BLaER1 (cell line): ENCODE measurements at regions not wholly inside any gene's neighbourhood (a gene's known extent, or its start where the extent isn't known, plus 50 kb on each side); places are given as distances from the start of the nearest gene placed in this dataset.

Source experiments
- H3K27ac ChIP-seq: shearing (Covaris generic); formaldehyde crosslinking; 2 replicates; pipeline ENCODE4 v1.8.1; 2022
- H3K27me3 ChIP-seq: shearing (Covaris generic); formaldehyde crosslinking; 2 replicates; pipeline ENCODE4 v1.8.1; 2022
- H3K36me3 ChIP-seq: shearing (Covaris generic); formaldehyde crosslinking; 2 replicates; pipeline ENCODE4 v1.8.1; 2022
- H3K4me1 ChIP-seq: shearing (Covaris generic); formaldehyde crosslinking; 2 replicates; pipeline ENCODE4 v1.8.1; 2022
- H3K4me2 ChIP-seq: shearing (Covaris generic); formaldehyde crosslinking; 2 replicates; pipeline ENCODE4 v1.8.1; 2022
- H3K4me3 ChIP-seq: shearing (Covaris generic); formaldehyde crosslinking; 2 replicates; pipeline ENCODE4 v1.8.1; 2022
- H3K9ac ChIP-seq: shearing (Covaris generic); formaldehyde crosslinking; 2 replicates; pipeline ENCODE4 v1.8.1; 2022
- H3K9me3 ChIP-seq: shearing (Covaris generic); formaldehyde crosslinking; 2 replicates; pipeline ENCODE4 v1.8.1; 2022
- H4K20me1 ChIP-seq: shearing (Covaris generic); formaldehyde crosslinking; 2 replicates; pipeline ENCODE4 v1.8.1; 2022
- Cebpa-rat ChIP-seq: shearing (Covaris generic); IDR thresholded peaks from 2 replicates; pipeline ENCODE4 v1.8.1; 2022

DNA sequence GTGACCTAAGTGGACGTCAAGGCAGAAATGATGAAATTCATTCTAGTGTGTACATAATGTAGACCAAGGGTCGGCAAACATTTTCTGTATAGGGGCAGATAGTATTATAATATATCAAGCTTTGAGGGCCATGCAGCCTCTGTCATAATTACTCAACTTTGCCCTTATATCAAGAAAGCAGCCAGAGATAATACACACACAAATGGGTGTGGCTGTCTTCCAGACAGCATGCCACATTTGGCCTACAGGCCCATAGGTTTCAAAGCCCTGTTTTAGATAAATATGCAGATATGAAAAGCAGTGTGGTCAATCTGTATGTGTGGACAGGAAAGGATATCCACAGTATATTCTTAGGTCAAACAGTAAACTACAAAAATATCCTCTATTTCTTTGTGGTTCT is 320.1 kb upstream of the FMN2 start:
- H3K4me3 ChIP-seq: no peak overlapping the region
- H3K9me3 ChIP-seq: no peaks in the 10 kb centered on the region
- no peaks in the 10 kb centered on the region for H3K36me3 ChIP-seq
- no peaks in the 10 kb centered on the region for H3K27me3 ChIP-seq
- H3K4me2 ChIP-seq: no peak overlapping the region
- TF ChIP-seq Cebpa-rat: no peak
- no peaks in the 10 kb centered on the region for H4K20me1 ChIP-seq
- H3K4me1 ChIP-seq: no peaks in the 10 kb centered on the region
- no peak overlapping the region for H3K27ac ChIP-seq
- no peak overlapping the region for H3K9ac ChIP-seq

DNA sequence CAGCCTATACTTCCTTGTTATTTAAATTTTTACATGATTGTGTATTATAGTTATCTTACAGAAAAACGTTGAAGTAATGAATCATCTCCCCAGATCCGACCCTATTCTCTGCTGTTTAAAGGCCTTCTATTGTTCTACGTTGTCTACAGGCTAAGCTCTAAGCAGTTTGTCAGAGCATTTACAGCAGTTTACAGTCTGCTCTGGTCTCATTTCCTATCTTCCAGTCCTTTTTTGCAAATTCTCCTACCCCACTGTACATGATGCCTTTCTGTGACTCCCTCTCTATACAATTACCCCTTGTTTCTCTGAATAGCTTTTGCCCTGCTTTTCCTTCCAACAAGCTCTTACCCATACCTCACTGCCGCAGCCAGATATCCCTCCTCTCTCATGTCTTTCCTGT is 319.2 kb upstream of the FMN2 start:
- Histone ChIP-seq H4K20me1 (no peaks in the 10 kb centered on the region), H3K4me3 (no peak overlapping the region), H3K9ac (no peak overlapping the region), H3K4me2 (no peak overlapping the region), H3K4me1 (no peaks in the 10 kb centered on the region), H3K9me3 (no peaks in the 10 kb centered on the region), H3K27me3 (no peaks in the 10 kb centered on the region), H3K27ac (no peak overlapping the region), H3K36me3 (no peaks in the 10 kb centered on the region)
- TF ChIP-seq Cebpa-rat: no peak

DNA sequence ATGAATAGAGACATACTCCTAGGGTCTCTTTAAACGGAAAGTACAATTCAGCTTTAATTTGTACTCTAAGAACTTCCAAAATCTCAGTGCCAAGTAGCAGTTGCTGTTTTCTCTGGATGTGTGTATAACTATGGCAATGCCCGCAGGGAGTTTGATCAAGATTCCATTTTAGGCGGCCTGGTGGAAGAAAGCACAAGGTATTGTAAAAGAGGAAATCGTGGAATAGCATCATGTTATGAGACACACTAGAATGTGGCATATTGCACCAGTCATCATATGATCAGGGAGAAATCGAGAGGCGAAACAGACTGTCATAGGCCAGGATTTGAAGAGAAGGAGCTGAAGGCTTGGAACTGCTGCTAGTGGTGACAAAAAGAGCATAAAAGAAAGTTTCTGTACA is 316.2 kb upstream of the FMN2 start:
- no peak overlapping the region for H3K9ac ChIP-seq
- no peaks in the 10 kb centered on the region for H3K4me1 ChIP-seq
- no peaks in the 10 kb centered on the region for H3K36me3 ChIP-seq
- H3K27me3 ChIP-seq: no peaks in the 10 kb centered on the region
- TF ChIP-seq Cebpa-rat: no peak
- no peak overlapping the region for H3K4me2 ChIP-seq
- H3K4me3 ChIP-seq: no peak overlapping the region
- no peaks in the 10 kb centered on the region for H4K20me1 ChIP-seq
- H3K9me3 ChIP-seq: no peaks in the 10 kb centered on the region
- no peak overlapping the region for H3K27ac ChIP-seq

DNA sequence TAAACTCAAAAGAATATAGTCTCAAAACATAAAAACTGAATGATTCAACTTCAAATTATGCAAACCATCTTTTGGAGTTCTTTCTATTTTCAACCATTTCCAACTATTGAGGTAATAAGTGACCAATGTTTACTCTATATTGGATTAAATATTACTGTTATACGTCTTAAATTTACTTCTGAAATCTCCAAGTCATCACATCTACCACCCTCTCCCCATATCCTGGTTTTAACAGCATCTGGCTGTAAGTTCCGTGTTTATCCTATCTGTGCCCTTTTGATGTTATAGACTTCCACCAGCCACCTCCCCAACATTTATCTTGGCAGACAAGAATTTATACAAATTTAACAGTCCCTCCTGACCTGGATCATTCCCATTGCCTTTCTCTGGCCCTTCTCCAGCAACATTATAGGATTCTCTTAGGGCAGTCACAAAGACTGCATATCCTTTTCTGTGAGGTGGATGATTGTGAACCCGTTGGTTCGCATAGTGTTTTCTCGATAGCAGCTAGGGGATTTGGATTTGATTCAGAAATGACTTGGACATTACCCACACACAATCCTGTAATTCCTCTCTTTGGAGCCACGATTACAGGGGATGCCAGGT is 313.4 kb upstream of the FMN2 start:
- H3K27me3 ChIP-seq: no peaks in the 10 kb centered on the region
- no peaks in the 10 kb centered on the region for H3K9me3 ChIP-seq
- no peak overlapping the region for H3K4me2 ChIP-seq

DNA sequence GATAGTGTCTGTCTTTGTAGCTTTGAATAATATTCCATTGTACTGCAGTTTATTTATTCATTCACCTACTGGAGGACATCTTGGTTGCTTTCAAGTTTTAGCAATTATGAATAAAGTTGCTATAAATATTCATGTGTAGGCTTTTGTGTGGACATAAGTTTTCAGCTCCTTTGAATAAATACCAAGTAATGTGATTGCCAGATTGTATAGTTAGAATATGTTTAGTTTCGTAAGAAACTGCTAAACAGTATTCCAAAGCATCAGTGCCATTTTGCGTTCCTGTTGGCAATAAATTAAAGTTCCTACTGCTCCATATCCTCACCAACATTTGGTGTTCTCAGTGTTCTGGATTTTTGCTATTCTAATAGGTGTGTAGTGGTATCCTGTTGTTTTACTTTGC is 311.7 kb upstream of the FMN2 start:
- Histone ChIP-seq H4K20me1 (no peaks in the 10 kb centered on the region), H3K4me1 (no peaks in the 10 kb centered on the region), H3K9ac (no peak overlapping the region), H3K27ac (no peak overlapping the region), H3K4me3 (no peak overlapping the region), H3K4me2 (no peak overlapping the region), H3K27me3 (no peaks in the 10 kb centered on the region), H3K36me3 (no peaks in the 10 kb centered on the region), H3K9me3 (no peaks in the 10 kb centered on the region)
- TF ChIP-seq Cebpa-rat: no peak

More for the DNA sequence above, 313.4 kb upstream of the FMN2 start:
- Histone ChIP-seq H3K36me3 (no peaks in the 10 kb centered on the region), H3K9ac (no peak overlapping the region), H4K20me1 (no peaks in the 10 kb centered on the region), H3K4me1 (no peaks in the 10 kb centered on the region), H3K4me3 (no peak overlapping the region), H3K27ac (no peak overlapping the region)
- TF ChIP-seq Cebpa-rat: no peak

DNA sequence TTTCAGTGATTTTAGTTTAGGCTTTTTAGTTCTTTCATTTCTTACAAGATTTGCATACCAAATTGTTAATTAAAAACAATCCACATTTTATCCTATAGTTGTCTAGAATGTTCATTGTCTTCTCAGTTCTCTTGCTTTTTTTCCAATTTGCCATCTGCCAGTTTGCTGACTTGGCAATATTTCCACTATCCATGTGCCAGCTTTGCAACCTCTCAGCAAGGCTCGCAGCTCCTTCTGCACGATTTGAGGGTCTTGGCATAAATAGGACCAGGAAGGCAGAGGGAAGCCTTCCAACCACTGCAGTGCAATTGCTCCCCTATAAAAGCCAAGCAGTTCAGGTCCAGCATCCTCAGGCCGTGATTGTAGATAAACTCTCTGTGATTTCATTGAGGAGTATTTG is 306.8 kb upstream of the FMN2 start:
- Histone ChIP-seq H3K4me2 (no peak overlapping the region), H3K4me1 (no peaks in the 10 kb centered on the region), H3K27me3 (no peaks in the 10 kb centered on the region), H3K9ac (no peak overlapping the region), H3K27ac (no peak overlapping the region), H4K20me1 (no peaks in the 10 kb centered on the region), H3K9me3 (no peaks in the 10 kb centered on the region), H3K4me3 (no peak overlapping the region), H3K36me3 (no peaks in the 10 kb centered on the region)
- no peak for TF ChIP-seq Cebpa-rat

DNA sequence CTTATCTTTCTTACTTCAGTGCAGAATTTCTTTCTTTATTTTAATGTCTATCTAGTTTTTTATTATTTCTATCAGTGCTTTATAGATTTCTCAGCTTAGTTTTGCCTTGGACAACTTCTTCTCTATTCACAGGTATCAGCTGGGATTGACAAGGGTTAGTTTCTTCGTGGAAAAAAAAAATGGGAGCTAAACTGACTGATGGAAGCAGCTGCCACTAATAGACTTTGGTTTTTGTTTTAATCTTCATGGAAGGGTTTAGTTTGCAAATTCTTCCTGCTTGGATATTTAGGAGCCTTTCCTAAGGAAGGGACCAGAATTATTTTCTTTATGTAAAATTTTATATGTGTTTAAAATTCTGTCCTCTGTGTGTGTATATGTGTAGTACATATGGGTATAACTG is 306.1 kb upstream of the FMN2 start:
- no peak overlapping the region for H3K27ac ChIP-seq
- H4K20me1 ChIP-seq: no peaks in the 10 kb centered on the region
- no peak overlapping the region for H3K4me2 ChIP-seq
- H3K4me1 ChIP-seq: no peaks in the 10 kb centered on the region
- H3K27me3 ChIP-seq: no peaks in the 10 kb centered on the region
- H3K9ac ChIP-seq: no peak overlapping the region
- no peaks in the 10 kb centered on the region for H3K9me3 ChIP-seq
- no peak overlapping the region for H3K4me3 ChIP-seq
- H3K36me3 ChIP-seq: no peaks in the 10 kb centered on the region
- TF ChIP-seq Cebpa-rat: no peak

DNA sequence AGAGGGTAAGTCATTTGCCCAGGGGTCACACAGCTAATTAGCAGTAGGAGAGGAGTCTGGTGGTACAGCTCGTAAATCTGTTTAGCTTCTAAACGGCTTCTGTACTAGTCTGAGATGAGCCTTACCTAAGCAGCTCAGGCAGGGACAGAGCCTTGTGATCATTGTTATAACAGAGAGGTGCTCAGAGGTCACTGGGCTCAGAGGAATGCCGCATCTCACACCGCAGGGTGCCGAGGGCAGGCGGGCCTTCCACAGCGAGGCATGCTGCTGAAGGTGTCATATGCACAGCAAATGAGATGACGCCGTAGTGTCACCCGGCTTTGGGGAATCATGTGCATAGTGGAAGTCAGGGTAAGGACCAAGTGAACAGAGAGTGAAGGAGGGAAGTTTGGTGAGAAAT is 305.2 kb upstream of the FMN2 start:
- no peak for TF ChIP-seq Cebpa-rat
- Histone ChIP-seq H3K27ac (no peak overlapping the region), H3K36me3 (no peaks in the 10 kb centered on the region), H3K4me3 (no peak overlapping the region), H3K27me3 (no peaks in the 10 kb centered on the region), H3K4me1 (no peaks in the 10 kb centered on the region), H4K20me1 (no peaks in the 10 kb centered on the region), H3K9ac (no peak overlapping the region), H3K9me3 (no peaks in the 10 kb centered on the region), H3K4me2 (no peak overlapping the region)

DNA sequence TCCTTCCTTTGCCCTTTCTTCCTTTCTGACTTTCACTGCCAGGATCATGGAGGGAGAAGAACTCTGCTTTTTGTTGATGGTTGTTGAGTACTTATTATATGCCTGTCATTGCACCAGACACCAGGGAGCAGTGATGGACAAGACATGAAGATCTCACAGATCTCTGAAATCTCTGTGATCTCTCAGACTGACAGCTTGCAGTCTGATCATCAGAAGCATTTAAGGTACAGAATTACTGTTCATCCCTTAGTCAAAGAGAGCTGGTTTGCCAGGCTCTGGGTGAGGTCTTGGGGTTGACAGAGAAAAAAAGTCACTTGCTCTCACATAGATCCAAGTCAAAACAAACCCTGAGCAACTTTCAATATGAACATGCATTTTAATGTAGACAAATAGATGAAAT is 299.5 kb upstream of the FMN2 start:
- H4K20me1 ChIP-seq: no peaks in the 10 kb centered on the region
- H3K36me3 ChIP-seq: no peaks in the 10 kb centered on the region
- H3K9me3 ChIP-seq: no peaks in the 10 kb centered on the region
- no peak overlapping the region for H3K4me2 ChIP-seq
- H3K4me3 ChIP-seq: no peak overlapping the region
- TF ChIP-seq Cebpa-rat: no peak
- H3K9ac ChIP-seq: no peak overlapping the region
- no peaks in the 10 kb centered on the region for H3K4me1 ChIP-seq
- no peaks in the 10 kb centered on the region for H3K27me3 ChIP-seq
- H3K27ac ChIP-seq: no peak overlapping the region

DNA sequence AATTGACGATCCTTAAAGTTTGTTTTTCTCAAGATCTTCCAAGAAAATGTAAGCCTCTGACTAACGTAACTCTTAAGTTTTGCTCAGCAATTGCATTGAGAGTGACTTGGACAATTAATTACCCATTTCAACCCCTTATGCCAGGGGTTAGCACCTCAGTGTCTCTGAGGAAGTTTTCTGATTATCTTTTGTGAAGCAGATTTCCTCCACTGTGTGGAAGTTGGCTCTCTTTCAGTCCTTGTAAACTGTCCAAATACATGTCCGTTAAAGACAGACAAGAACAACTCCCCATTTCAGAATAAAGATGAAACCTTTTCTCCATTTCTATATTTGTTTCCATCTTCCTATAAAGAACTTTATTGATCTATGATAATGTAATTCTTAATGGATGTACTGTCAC is 296.4 kb upstream of the FMN2 start:
- no peaks in the 10 kb centered on the region for H3K9me3 ChIP-seq
- no peak overlapping the region for H3K27ac ChIP-seq
- no peaks in the 10 kb centered on the region for H3K27me3 ChIP-seq
- no peak overlapping the region for H3K9ac ChIP-seq
- H4K20me1 ChIP-seq: no peaks in the 10 kb centered on the region
- H3K4me2 ChIP-seq: no peak overlapping the region
- H3K4me3 ChIP-seq: no peak overlapping the region
- H3K36me3 ChIP-seq: no peaks in the 10 kb centered on the region
- no peaks in the 10 kb centered on the region for H3K4me1 ChIP-seq
- no peak for TF ChIP-seq Cebpa-rat

DNA sequence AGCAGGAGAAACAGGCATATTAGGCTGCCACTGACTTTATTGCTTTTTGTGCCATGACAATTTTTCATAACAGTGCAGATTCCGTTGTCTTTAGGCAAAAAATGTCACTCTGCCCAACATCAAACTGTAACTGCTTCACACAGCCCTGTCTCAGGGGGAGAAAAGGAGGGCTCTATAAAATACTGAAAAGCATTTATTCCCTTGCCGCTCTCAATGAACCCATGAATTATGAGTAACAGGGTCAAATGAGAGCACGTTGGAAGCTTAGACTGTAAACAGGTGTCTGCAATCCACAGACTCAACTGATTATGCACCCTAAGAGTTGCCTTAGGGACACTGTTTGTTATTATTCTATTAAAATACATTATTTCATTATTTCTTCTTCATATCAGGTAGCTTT is 292.1 kb upstream of the FMN2 start:
- TF ChIP-seq Cebpa-rat: no peak
- H3K4me1 ChIP-seq: no peaks in the 10 kb centered on the region
- no peaks in the 10 kb centered on the region for H3K36me3 ChIP-seq
- H3K4me2 ChIP-seq: no peak overlapping the region
- H3K27me3 ChIP-seq: no peaks in the 10 kb centered on the region
- no peak overlapping the region for H3K27ac ChIP-seq
- no peaks in the 10 kb centered on the region for H3K9me3 ChIP-seq
- H3K9ac ChIP-seq: no peak overlapping the region
- H4K20me1 ChIP-seq: no peaks in the 10 kb centered on the region
- no peak overlapping the region for H3K4me3 ChIP-seq
